Stimulated activated CD4-positive, alpha-beta T cell treated with anti-CD3 and anti-CD28 coated beads, Interleukin-12 subunit alpha, Interleukin-12 subunit beta, amount 100 ng/mL, for 24 hours (primary cell): ENCODE measurements at regions not wholly inside any gene's neighbourhood (a gene's known extent, or its start where the extent isn't known, plus 50 kb on each side); places are given as distances from the start of the nearest gene placed in this dataset.

ENCODE experiments used
- DNase-seq, 2 experiments: peaks; one replicate each; pipeline ENCODE4 v3.0.0-alpha.2; 2020; ENCODE audit warnings: low read depth in 2 of 2

GRCh38 chr6:122052346-122052900, 347.0 kb upstream of the HSF2 start:
- DNase-seq: no peak

- no peak for DNase-seq
Observed at GRCh38 chr6:122059918-122060317, 339.5 kb upstream of the HSF2 start.

- no peak for DNase-seq
Observed at GRCh38 chr6:122061855-122062254, 337.6 kb upstream of the HSF2 start.

GRCh38 chr6:122063076-122063475, 336.4 kb upstream of the HSF2 start:
- no peak for DNase-seq

GRCh38 chr6:122063761-122064160, 335.7 kb upstream of the HSF2 start:
- DNase-seq: no peak

GRCh38 chr6:122066200-122066599, 333.3 kb upstream of the HSF2 start:
- DNase-seq: no peak

- no peak for DNase-seq
Observed at GRCh38 chr6:122068291-122068769, 331.1 kb upstream of the HSF2 start.

GRCh38 chr6:122069932-122070331, 329.5 kb upstream of the HSF2 start:
- DNase-seq: no peak

- DNase-seq: no peak
Observed at GRCh38 chr6:122072014-122072647, 327.3 kb upstream of the HSF2 start.

GRCh38 chr6:122075084-122075838, 324.2 kb upstream of the HSF2 start:
- no peak for DNase-seq

GRCh38 chr6:122075917-122076316, 323.5 kb upstream of the HSF2 start:
- DNase-seq: no peak

GRCh38 chr6:122077603-122078002, 321.8 kb upstream of the HSF2 start:
- no peak for DNase-seq

- DNase-seq: no peak
Observed at GRCh38 chr6:122078481-122078880, 321.0 kb upstream of the HSF2 start.

- DNase-seq: no peak
Observed at GRCh38 chr6:122079916-122080315, 319.5 kb upstream of the HSF2 start.

- no peak for DNase-seq
Observed at GRCh38 chr6:122081921-122082320, 317.5 kb upstream of the HSF2 start.

GRCh38 chr6:122082370-122082769, 317.1 kb upstream of the HSF2 start:
- DNase-seq: no peak

GRCh38 chr6:122092366-122092765, 307.1 kb upstream of the HSF2 start:
- no peak for DNase-seq

- DNase-seq: no peak
Observed at GRCh38 chr6:122098201-122098678, 301.2 kb upstream of the HSF2 start.

GRCh38 chr6:122102026-122102425, 297.4 kb upstream of the HSF2 start:
- no peak for DNase-seq

GRCh38 chr6:122107256-122107852, 292.1 kb upstream of the HSF2 start:
- DNase-seq: no peak

- DNase-seq: no peak
Observed at GRCh38 chr6:122109075-122109474, 290.4 kb upstream of the HSF2 start.

- no peak for DNase-seq
Observed at GRCh38 chr6:122114717-122115116, 284.7 kb upstream of the HSF2 start.
